Ovary (tissue), 7 donors: ENCODE measurements at regions not wholly inside any gene's neighbourhood (a gene's known extent, or its start where the extent isn't known, plus 50 kb on each side); places are given as distances from the start of the nearest gene placed in this dataset.

ENCODE experiments used
- DNase-seq, 5 donors: peaks; one replicate each; pipeline ENCODE4 v3.0.0-alpha.2; 2019 to 2020
- H3K27ac ChIP-seq, 2 donors: fragments of 200-600 bp; one replicate each; pipeline versions ENCODE4 v1.5.1 to v1.8.0; 2019 to 2022
- H3K27me3 ChIP-seq: fragments of 200-600 bp; one replicate; pipeline ENCODE4 v1.8.0; 2022
- H3K36me3 ChIP-seq: fragments of 200-600 bp; sonication (generic); one replicate; pipeline ENCODE4 v1.5.1; 2019
- H3K4me1 ChIP-seq: one replicate; pipeline ENCODE4 v1.8.1; 2013; ENCODE audit warnings: mild to moderate bottlenecking, moderate library complexity; ENCODE audit not compliant: insufficient read depth
- H3K4me3 ChIP-seq: fragments of 200-600 bp; sonication (generic); one replicate; pipeline ENCODE4 v1.5.1; 2017
- H3K9me3 ChIP-seq, 2 donors: fragments of 200-600 bp in 1 of 2; sonication (generic) in 1 of 2; one replicate each; pipeline versions ENCODE4 v1.5.1 to v1.8.1; 2013 to 2019; ENCODE audit warnings: mild to moderate bottlenecking in 1 of 2, moderate library complexity in 1 of 2
- CTCF ChIP-seq, 3 donors: fragments of 450-650 bp in 2 of 3; fragments of 200-600 bp in 1 of 3; IDR thresholded peaks; one replicate each; pipeline versions ENCODE4 v1.5.1 to v1.8.0; 2016 to 2022; ENCODE audit warnings: antibody characterized with exemption in 3 of 3, mild to moderate bottlenecking in 1 of 3
- EP300 ChIP-seq: sonication (generic); formaldehyde crosslinking; IDR thresholded peaks from one replicate; pipeline ENCODE4 v1.6.1; 2017; ENCODE audit warnings: antibody characterized with exemption
- POLR2A ChIP-seq: fragments of 450-650 bp; IDR thresholded peaks from one replicate; pipeline ENCODE4 v1.6.1; 2017; ENCODE audit warnings: antibody characterized with exemption, mild to moderate bottlenecking, moderate library complexity
- WGBS, 3 donors: extraction: QIAGEN DNeasy Blood & Tissue Kit in 1 of 3; methylation state at CpG; one replicate each; pipeline versions ENCODE4 v1.1.5 to v1.1.7; 2013 to 2017; 5-methylcytosine and 5-hydroxymethylcytosine counted together
- intact Hi-C, 4 donors: fragments of 100-400 bp; cut with DNase I; formaldehyde crosslinking; loops; one replicate each; pipeline versions ENCODE4 v1.11.0 to v1.15.1; 2022 to 2023
- donor health status: DM: no; HTN: no; CAD: no; lungs with moderate emphysema.
- donor health status: DM: no; HTN: no; CAD: no.
- donor health status: Bipolar disorder and iron deficiency.
- donor health status: DM: no; HTN: no; CAD: no.
- donor health status: DM: yes; HTN: yes; CAD: no.

GRCh38 chr6:74415056-74415455, 719.1 kb downstream of the CD109 start:
- H3K36me3 ChIP-seq, result no peaks in the 10 kb centered on the region
- intact Hi-C loops, result no loop called here
- no peak overlapping the region for H3K4me3 ChIP-seq
- H3K27me3 ChIP-seq, result no peaks in the 10 kb centered on the region
- no peak for DNase-seq
- no peaks in the 10 kb centered on the region for H3K9me3 ChIP-seq
- TF ChIP-seq EP300 (no peak), POLR2A (no peak), CTCF (IDR thresholded peaks at IDR 0.05) (no peak)
- H3K27ac ChIP-seq, result no peak overlapping the region
- H3K4me1 ChIP-seq, result no peaks in the 10 kb centered on the region

- Histone ChIP-seq H3K4me3 (no peak overlapping the region), H3K36me3 (no peaks in the 10 kb centered on the region), H3K27me3 (no peaks in the 10 kb centered on the region), H3K27ac (no peak overlapping the region), H3K4me1 (no peaks in the 10 kb centered on the region), H3K9me3 (no peaks in the 10 kb centered on the region)
- intact Hi-C loops, result loop anchor here (5.0 kb wide), 1 partner anchor 797 kb away; the partner anchor contains the start of gene COL12A1 (in 4 of the 4)
- 86 to 94% (median 87%) methylated on average over 1 of the region's 1 CpG for WGBS, 3 donors
- no peak for TF ChIP-seq EP300
- no peak for TF ChIP-seq CTCF (IDR thresholded peaks at IDR 0.05)
- TF ChIP-seq POLR2A, result no peak
- no peak for DNase-seq
Measured at GRCh38 chr6:74410630-74411029, 714.6 kb downstream of the CD109 start.

- intact Hi-C loops, result no loop called here
Measured at GRCh38 chr6:74409447-74409846, 713.4 kb downstream of the CD109 start.

GRCh38 chr6:74408844-74409243, 712.8 kb downstream of the CD109 start:
- no peak overlapping the region for H3K4me3 ChIP-seq
- WGBS, 3 donors, result 16 to 28% (median 27%) methylated on average over 1 of the region's 1 CpG
- TF ChIP-seq EP300, result no peak
- no peak for TF ChIP-seq CTCF (IDR thresholded peaks at IDR 0.05)
- TF ChIP-seq POLR2A, result no peak
- intact Hi-C loops, result no loop called here
- no peak for DNase-seq
- H3K27me3 ChIP-seq, result no peaks in the 10 kb centered on the region
- H3K36me3 ChIP-seq, result no peaks in the 10 kb centered on the region
- no peaks in the 10 kb centered on the region for H3K9me3 ChIP-seq
- no peak overlapping the region for H3K27ac ChIP-seq
- no peaks in the 10 kb centered on the region for H3K4me1 ChIP-seq

More at GRCh38 chr6:74409447-74409846, 713.4 kb downstream of the CD109 start:
- H3K4me1 ChIP-seq, result no peaks in the 10 kb centered on the region
- TF ChIP-seq POLR2A, result no peak
- TF ChIP-seq CTCF (IDR thresholded peaks at IDR 0.05), result peak in 2 of 3 donors; percentile 53 to 74
- DNase-seq, result no peak
- H3K36me3 ChIP-seq, result no peaks in the 10 kb centered on the region
- no peak overlapping the region for H3K4me3 ChIP-seq
- WGBS, 3 donors, result 0 to 32% (median 0%) methylated on average over 1 of the region's 1 CpG
- no peaks in the 10 kb centered on the region for H3K9me3 ChIP-seq
- no peaks in the 10 kb centered on the region for H3K27me3 ChIP-seq
- no peak overlapping the region for H3K27ac ChIP-seq

- TF ChIP-seq POLR2A (no peak), CTCF (IDR thresholded peaks at IDR 0.05) (no peak), EP300 (no peak)
- intact Hi-C loops, result no loop called here
- no peaks in the 10 kb centered on the region for H3K36me3 ChIP-seq
- no peak overlapping the region for H3K27ac ChIP-seq
- no peak overlapping the region for H3K4me3 ChIP-seq
- H3K4me1 ChIP-seq, result no peaks in the 10 kb centered on the region
- no peaks in the 10 kb centered on the region for H3K9me3 ChIP-seq
- no peak for DNase-seq
- WGBS, 3 donors, result 62 to 69% (median 65%) methylated on average over 2 of the region's 2 CpGs
- no peaks in the 10 kb centered on the region for H3K27me3 ChIP-seq
Measured at GRCh38 chr6:74404366-74404765, 708.4 kb downstream of the CD109 start.
